T-helper 1 cell treated with Interleukin-12 subunit alpha and Interleukin-12 subunit beta and Interleukin-4 antibody, amounts not matched to agents 30 μg/mL and 1 μg/mL, for 36 hours (primary cell): ENCODE measurements at regions not wholly inside any gene's neighbourhood (a gene's known extent, or its start where the extent isn't known, plus 50 kb on each side); places are given as distances from the start of the nearest gene placed in this dataset.

ENCODE experiments used
- H3K27ac Mint-ChIP-seq: one replicate; pipeline ENCODE4 v1.8.0; 2021; ENCODE audit warnings: mild to moderate bottlenecking, mixed read lengths
- H3K27me3 Mint-ChIP-seq: one replicate; pipeline ENCODE4 v1.8.0; 2021; ENCODE audit warnings: low read depth, mixed read lengths
- H3K36me3 Mint-ChIP-seq: one replicate; pipeline ENCODE4 v1.8.0; 2021; ENCODE audit warnings: low read depth, mixed read lengths
- H3K4me1 Mint-ChIP-seq: one replicate; pipeline ENCODE4 v1.8.0; 2021; ENCODE audit warnings: low read depth, mixed read lengths
- H3K4me3 Mint-ChIP-seq: one replicate; pipeline ENCODE4 v1.8.0; 2021; ENCODE audit warnings: mild to moderate bottlenecking, moderate library complexity, mixed read lengths
- H3K9me3 Mint-ChIP-seq: one replicate; pipeline ENCODE4 v1.8.0; 2021; ENCODE audit warnings: mixed read lengths

- H3K27ac Mint-ChIP-seq: no peak overlapping the region
- H3K4me3 Mint-ChIP-seq: no peak overlapping the region
- H3K36me3 Mint-ChIP-seq: no peaks in the 10 kb centered on the region
- no peaks in the 10 kb centered on the region for H3K4me1 Mint-ChIP-seq
- H3K9me3 Mint-ChIP-seq: no peaks in the 10 kb centered on the region
- H3K27me3 Mint-ChIP-seq: no peaks in the 10 kb centered on the region
Measured at GRCh38 chr22:49112176-49112575, 715.5 kb downstream of the BRD1 start.

- H3K4me3 Mint-ChIP-seq: no peak overlapping the region
- H3K36me3 Mint-ChIP-seq: no peaks in the 10 kb centered on the region
- no peaks in the 10 kb centered on the region for H3K4me1 Mint-ChIP-seq
- H3K9me3 Mint-ChIP-seq: no peaks in the 10 kb centered on the region
- H3K27ac Mint-ChIP-seq: no peak overlapping the region
- H3K27me3 Mint-ChIP-seq: no peaks in the 10 kb centered on the region
Measured at GRCh38 chr22:49111085-49111484, 716.6 kb downstream of the BRD1 start.

- H3K27me3 Mint-ChIP-seq: no peaks in the 10 kb centered on the region
- no peak overlapping the region for H3K4me3 Mint-ChIP-seq
- H3K4me1 Mint-ChIP-seq: no peaks in the 10 kb centered on the region
- no peaks in the 10 kb centered on the region for H3K9me3 Mint-ChIP-seq
- no peaks in the 10 kb centered on the region for H3K36me3 Mint-ChIP-seq
- no peak overlapping the region for H3K27ac Mint-ChIP-seq
Measured at GRCh38 chr22:49108636-49109315, 718.9 kb downstream of the BRD1 start.

- Mint-ChIP-seq H3K27me3 (no peaks in the 10 kb centered on the region), H3K4me1 (no peaks in the 10 kb centered on the region), H3K36me3 (no peaks in the 10 kb centered on the region), H3K4me3 (no peak overlapping the region), H3K27ac (no peak overlapping the region), H3K9me3 (no peaks in the 10 kb centered on the region)
Measured at GRCh38 chr22:49107961-49108530, 719.6 kb downstream of the BRD1 start.

GRCh38 chr22:49107561-49107960, 720.1 kb downstream of the BRD1 start:
- Mint-ChIP-seq H3K36me3 (no peaks in the 10 kb centered on the region), H3K4me1 (no peaks in the 10 kb centered on the region)

GRCh38 chr22:49106842-49107152, 720.9 kb downstream of the BRD1 start:
- Mint-ChIP-seq H3K27ac (no peak overlapping the region), H3K36me3 (no peaks in the 10 kb centered on the region), H3K9me3 (no peaks in the 10 kb centered on the region), H3K4me1 (no peaks in the 10 kb centered on the region), H3K27me3 (no peaks in the 10 kb centered on the region), H3K4me3 (no peak overlapping the region)

More at GRCh38 chr22:49107561-49107960, 720.1 kb downstream of the BRD1 start:
- Mint-ChIP-seq H3K27me3 (no peaks in the 10 kb centered on the region), H3K9me3 (no peaks in the 10 kb centered on the region), H3K27ac (no peak overlapping the region), H3K4me3 (no peak overlapping the region)

- H3K4me1 Mint-ChIP-seq: no peaks in the 10 kb centered on the region
- no peak overlapping the region for H3K4me3 Mint-ChIP-seq
- no peaks in the 10 kb centered on the region for H3K36me3 Mint-ChIP-seq
- H3K27me3 Mint-ChIP-seq: no peaks in the 10 kb centered on the region
- no peak overlapping the region for H3K27ac Mint-ChIP-seq
- no peaks in the 10 kb centered on the region for H3K9me3 Mint-ChIP-seq
Measured at GRCh38 chr22:49106096-49106841, 721.4 kb downstream of the BRD1 start.

- Mint-ChIP-seq H3K36me3 (no peaks in the 10 kb centered on the region), H3K27ac (no peak overlapping the region), H3K4me1 (no peaks in the 10 kb centered on the region), H3K4me3 (no peak overlapping the region), H3K9me3 (no peaks in the 10 kb centered on the region), H3K27me3 (no peaks in the 10 kb centered on the region)
Measured at GRCh38 chr22:49104434-49104833, 723.2 kb downstream of the BRD1 start.

GRCh38 chr22:49103314-49104059, 724.2 kb downstream of the BRD1 start:
- Mint-ChIP-seq H3K36me3 (no peaks in the 10 kb centered on the region), H3K4me3 (no peak overlapping the region), H3K4me1 (no peaks in the 10 kb centered on the region), H3K27me3 (no peaks in the 10 kb centered on the region), H3K9me3 (no peaks in the 10 kb centered on the region), H3K27ac (no peak overlapping the region)

GRCh38 chr22:49102367-49102766, 725.3 kb downstream of the BRD1 start:
- Mint-ChIP-seq H3K27ac (no peak overlapping the region), H3K27me3 (no peaks in the 10 kb centered on the region), H3K9me3 (no peaks in the 10 kb centered on the region), H3K4me3 (no peak overlapping the region), H3K4me1 (no peaks in the 10 kb centered on the region), H3K36me3 (no peaks in the 10 kb centered on the region)

- no peaks in the 10 kb centered on the region for H3K9me3 Mint-ChIP-seq
- no peaks in the 10 kb centered on the region for H3K36me3 Mint-ChIP-seq
- H3K4me3 Mint-ChIP-seq: no peak overlapping the region
- H3K27me3 Mint-ChIP-seq: no peaks in the 10 kb centered on the region
- H3K27ac Mint-ChIP-seq: no peak overlapping the region
- no peaks in the 10 kb centered on the region for H3K4me1 Mint-ChIP-seq
Measured at GRCh38 chr22:49101873-49102272, 725.8 kb downstream of the BRD1 start.

GRCh38 chr22:49101225-49101624, 726.4 kb downstream of the BRD1 start:
- Mint-ChIP-seq H3K4me3 (no peak overlapping the region), H3K4me1 (no peaks in the 10 kb centered on the region), H3K27ac (no peak overlapping the region), H3K9me3 (no peaks in the 10 kb centered on the region), H3K27me3 (no peaks in the 10 kb centered on the region), H3K36me3 (no peaks in the 10 kb centered on the region)

- Mint-ChIP-seq H3K4me1 (no peaks in the 10 kb centered on the region), H3K9me3 (no peaks in the 10 kb centered on the region), H3K27me3 (no peaks in the 10 kb centered on the region)
Measured at GRCh38 chr22:49100773-49101172, 726.9 kb downstream of the BRD1 start.

GRCh38 chr22:49100316-49100715, 727.4 kb downstream of the BRD1 start:
- no peak overlapping the region for H3K27ac Mint-ChIP-seq
- no peak overlapping the region for H3K4me3 Mint-ChIP-seq
- no peaks in the 10 kb centered on the region for H3K27me3 Mint-ChIP-seq
- H3K9me3 Mint-ChIP-seq: no peaks in the 10 kb centered on the region
- no peaks in the 10 kb centered on the region for H3K4me1 Mint-ChIP-seq
- H3K36me3 Mint-ChIP-seq: no peaks in the 10 kb centered on the region

More at GRCh38 chr22:49100773-49101172, 726.9 kb downstream of the BRD1 start:
- H3K36me3 Mint-ChIP-seq: no peaks in the 10 kb centered on the region
- no peak overlapping the region for H3K27ac Mint-ChIP-seq
- no peak overlapping the region for H3K4me3 Mint-ChIP-seq
